K562 (cell line): ENCODE measurements at regions not wholly inside any gene's neighbourhood (a gene's known extent, or its start where the extent isn't known, plus 50 kb on each side); places are given as distances from the start of the nearest gene placed in this dataset.

Source experiments
- BHLHE40 ChIP-seq: IDR thresholded peaks from 2 replicates; pipeline ENCODE4 v1.6.1; 2011; ENCODE audit warnings: low read length, improper control_type of control experiment
- CTCF ChIP-seq, 3 experiments: IDR thresholded peaks in 2 of 3; conservative IDR thresholded peaks in 1 of 3; 2 replicates each; pipeline ENCODE4 v1.5.1; 2011 to 2012; ENCODE audit warnings: low read length in 3 of 3, mild to moderate bottlenecking in 3 of 3, control low read depth in 2 of 3, improper control_type of control experiment in 1 of 3, inconsistent platforms in 1 of 3, low read depth in 1 of 3, mixed read lengths in 1 of 3, moderate library complexity in 1 of 3; ENCODE audit not compliant: insufficient read depth in 2 of 3
- ELK1 ChIP-seq: sonication (generic); formaldehyde crosslinking; IDR thresholded peaks from 2 replicates; pipeline ENCODE4 v1.8.1; 2022; ENCODE audit warnings: missing genetic modification reagents
- ETV6 ChIP-seq, 3 experiments: fragments of 150-350 bp in 1 of 3; sonication (generic) in 1 of 3; formaldehyde crosslinking in 1 of 3; IDR thresholded peaks; 2 replicates each; pipeline versions ENCODE4 v1.6.1 to v1.8.0; 2014 to 2022; ENCODE audit warnings: borderline replicate concordance in 2 of 3, low read depth in 2 of 3, antibody characterized with exemption in 1 of 3, low read length in 1 of 3, mild to moderate bottlenecking in 1 of 3, missing genetic modification reagents in 1 of 3
- HDAC2 ChIP-seq: fragments of 450-650 bp; IDR thresholded peaks from 2 replicates; pipeline ENCODE4 v1.6.1; 2016; ENCODE audit warnings: mild to moderate bottlenecking
- MEF2D ChIP-seq: conservative IDR thresholded peaks from 2 replicates; pipeline ENCODE4 v1.6.1; 2016; ENCODE audit warnings: low read depth, missing genetic modification characterization, missing compliant biosample characterization
- MXI1 ChIP-seq: IDR thresholded peaks from 2 replicates; pipeline ENCODE4 v1.6.1; 2011; ENCODE audit warnings: low read depth, mild to moderate bottlenecking, improper control_type of control experiment, low read length
- POLR2A ChIP-seq: fragments of 450-650 bp; conservative IDR thresholded peaks from 2 replicates; pipeline ENCODE4 v1.6.1; 2016
- SMAD3 ChIP-seq: fragments of 450-650 bp; formaldehyde crosslinking; conservative IDR thresholded peaks from 2 replicates; pipeline ENCODE4 v1.4.0; 2020; ENCODE audit warnings: mild to moderate bottlenecking
- YY1 ChIP-seq, 3 experiments: IDR thresholded peaks; 2 replicates each; pipeline ENCODE4 v1.6.1; 2011; ENCODE audit warnings: low read length in 2 of 3, mild to moderate bottlenecking in 2 of 3, moderate library complexity in 2 of 3, borderline replicate concordance in 1 of 3, control low read depth in 1 of 3, low read depth in 1 of 3; ENCODE audit not compliant: insufficient read depth in 3 of 3, insufficient replicate concordance in 2 of 3, control insufficient read depth in 1 of 3, insufficient read length in 1 of 3; ENCODE audit errors: extremely low read depth in 1 of 3
- ZBTB17 ChIP-seq: fragments of 450-650 bp; formaldehyde crosslinking; IDR thresholded peaks from 2 replicates; pipeline ENCODE4 v1.4.0; 2020; ENCODE audit warnings: mild to moderate bottlenecking
- TF ChIP-seq, protein P1 (sequence below), 2 experiments: IDR thresholded peaks; 2 replicates each; pipeline ENCODE4 v1.6.1; 2012; ENCODE audit warnings: improper control_type of control experiment in 2 of 2, low read depth in 2 of 2, low read length in 2 of 2, borderline replicate concordance in 1 of 2
- TF ChIP-seq, protein P2 (sequence below), 2 experiments: fragments of 450-650 bp; formaldehyde crosslinking in 1 of 2; IDR thresholded peaks; 2 replicates each; pipeline versions ENCODE4 v1.4.0 to v1.6.1; 2014 to 2020; ENCODE audit warnings: mild to moderate bottlenecking in 2 of 2, borderline replicate concordance in 1 of 2, low read depth in 1 of 2
- TF ChIP-seq, protein P3 (sequence below): sonication (generic); formaldehyde crosslinking; IDR thresholded peaks from 2 replicates; pipeline ENCODE4 v1.8.1; 2023; ENCODE audit warnings: mild to moderate bottlenecking, missing genetic modification reagents

- TF ChIP-seq CTCF (IDR thresholded peaks at IDR 0.05 in 2 of 3, conservative IDR thresholded peaks at IDR 0.05 in 1 of 3; ENCODE audit: insufficient read depth in 2 of 3, low read depth in 1 of 3, low read length in 3 of 3) (no peak), ELK1 (no peak), ETV6 (IDR thresholded peaks at IDR 0.05; ENCODE audit: borderline replicate concordance in 1 of 2, low read depth in 2 of 2, low read length in 1 of 2) (no peak), ETV6 (CRISPR knock-in tag; IDR thresholded peaks at IDR 0.05; ENCODE audit: borderline replicate concordance) (no peak), MXI1 (no peak), SMAD3 (CRISPR knock-in tag) (no peak), YY1 (IDR thresholded peaks at IDR 0.05; ENCODE audit: borderline replicate concordance in 1 of 3, control insufficient read depth in 1 of 3, extremely low read depth in 1 of 3, insufficient read depth in 3 of 3, insufficient read length in 1 of 3, insufficient replicate concordance in 2 of 3, low read depth in 1 of 3, low read length in 2 of 3) (no peak), MEF2D (tag) (no peak), ZBTB17 (CRISPR knock-in tag) (no peak), POLR2A (no peak), BHLHE40 (no peak), HDAC2 (no peak)
- TF ChIP-seq, protein P1, sequence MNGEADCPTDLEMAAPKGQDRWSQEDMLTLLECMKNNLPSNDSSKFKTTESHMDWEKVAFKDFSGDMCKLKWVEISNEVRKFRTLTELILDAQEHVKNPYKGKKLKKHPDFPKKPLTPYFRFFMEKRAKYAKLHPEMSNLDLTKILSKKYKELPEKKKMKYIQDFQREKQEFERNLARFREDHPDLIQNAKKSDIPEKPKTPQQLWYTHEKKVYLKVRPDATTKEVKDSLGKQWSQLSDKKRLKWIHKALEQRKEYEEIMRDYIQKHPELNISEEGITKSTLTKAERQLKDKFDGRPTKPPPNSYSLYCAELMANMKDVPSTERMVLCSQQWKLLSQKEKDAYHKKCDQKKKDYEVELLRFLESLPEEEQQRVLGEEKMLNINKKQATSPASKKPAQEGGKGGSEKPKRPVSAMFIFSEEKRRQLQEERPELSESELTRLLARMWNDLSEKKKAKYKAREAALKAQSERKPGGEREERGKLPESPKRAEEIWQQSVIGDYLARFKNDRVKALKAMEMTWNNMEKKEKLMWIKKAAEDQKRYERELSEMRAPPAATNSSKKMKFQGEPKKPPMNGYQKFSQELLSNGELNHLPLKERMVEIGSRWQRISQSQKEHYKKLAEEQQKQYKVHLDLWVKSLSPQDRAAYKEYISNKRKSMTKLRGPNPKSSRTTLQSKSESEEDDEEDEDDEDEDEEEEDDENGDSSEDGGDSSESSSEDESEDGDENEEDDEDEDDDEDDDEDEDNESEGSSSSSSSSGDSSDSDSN (IDR thresholded peaks at IDR 0.05; ENCODE audit: borderline replicate concordance in 1 of 2, low read depth in 2 of 2, low read length in 2 of 2) = no peak
- TF ChIP-seq, protein P2, sequence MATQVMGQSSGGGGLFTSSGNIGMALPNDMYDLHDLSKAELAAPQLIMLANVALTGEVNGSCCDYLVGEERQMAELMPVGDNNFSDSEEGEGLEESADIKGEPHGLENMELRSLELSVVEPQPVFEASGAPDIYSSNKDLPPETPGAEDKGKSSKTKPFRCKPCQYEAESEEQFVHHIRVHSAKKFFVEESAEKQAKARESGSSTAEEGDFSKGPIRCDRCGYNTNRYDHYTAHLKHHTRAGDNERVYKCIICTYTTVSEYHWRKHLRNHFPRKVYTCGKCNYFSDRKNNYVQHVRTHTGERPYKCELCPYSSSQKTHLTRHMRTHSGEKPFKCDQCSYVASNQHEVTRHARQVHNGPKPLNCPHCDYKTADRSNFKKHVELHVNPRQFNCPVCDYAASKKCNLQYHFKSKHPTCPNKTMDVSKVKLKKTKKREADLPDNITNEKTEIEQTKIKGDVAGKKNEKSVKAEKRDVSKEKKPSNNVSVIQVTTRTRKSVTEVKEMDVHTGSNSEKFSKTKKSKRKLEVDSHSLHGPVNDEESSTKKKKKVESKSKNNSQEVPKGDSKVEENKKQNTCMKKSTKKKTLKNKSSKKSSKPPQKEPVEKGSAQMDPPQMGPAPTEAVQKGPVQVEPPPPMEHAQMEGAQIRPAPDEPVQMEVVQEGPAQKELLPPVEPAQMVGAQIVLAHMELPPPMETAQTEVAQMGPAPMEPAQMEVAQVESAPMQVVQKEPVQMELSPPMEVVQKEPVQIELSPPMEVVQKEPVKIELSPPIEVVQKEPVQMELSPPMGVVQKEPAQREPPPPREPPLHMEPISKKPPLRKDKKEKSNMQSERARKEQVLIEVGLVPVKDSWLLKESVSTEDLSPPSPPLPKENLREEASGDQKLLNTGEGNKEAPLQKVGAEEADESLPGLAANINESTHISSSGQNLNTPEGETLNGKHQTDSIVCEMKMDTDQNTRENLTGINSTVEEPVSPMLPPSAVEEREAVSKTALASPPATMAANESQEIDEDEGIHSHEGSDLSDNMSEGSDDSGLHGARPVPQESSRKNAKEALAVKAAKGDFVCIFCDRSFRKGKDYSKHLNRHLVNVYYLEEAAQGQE (IDR thresholded peaks at IDR 0.05; ENCODE audit: borderline replicate concordance) = no peak
- TF ChIP-seq, protein P2 (CRISPR knock-in tag; IDR thresholded peaks at IDR 0.05; ENCODE audit: low read depth) = no peak
- TF ChIP-seq, protein P3, sequence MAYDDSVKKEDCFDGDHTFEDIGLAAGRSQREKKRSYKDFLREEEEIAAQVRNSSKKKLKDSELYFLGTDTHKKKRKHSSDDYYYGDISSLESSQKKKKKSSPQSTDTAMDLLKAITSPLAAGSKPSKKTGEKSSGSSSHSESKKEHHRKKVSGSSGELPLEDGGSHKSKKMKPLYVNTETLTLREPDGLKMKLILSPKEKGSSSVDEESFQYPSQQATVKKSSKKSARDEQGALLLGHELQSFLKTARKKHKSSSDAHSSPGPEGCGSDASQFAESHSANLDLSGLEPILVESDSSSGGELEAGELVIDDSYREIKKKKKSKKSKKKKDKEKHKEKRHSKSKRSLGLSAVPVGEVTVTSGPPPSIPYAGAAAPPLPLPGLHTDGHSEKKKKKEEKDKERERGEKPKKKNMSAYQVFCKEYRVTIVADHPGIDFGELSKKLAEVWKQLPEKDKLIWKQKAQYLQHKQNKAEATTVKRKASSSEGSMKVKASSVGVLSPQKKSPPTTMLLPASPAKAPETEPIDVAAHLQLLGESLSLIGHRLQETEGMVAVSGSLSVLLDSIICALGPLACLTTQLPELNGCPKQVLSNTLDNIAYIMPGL (CRISPR knock-in tag) = no peak
Observed at GRCh38 chr12:87760943-87761342, 268.3 kb downstream of the C12orf50 start.
